Activated naive CD8-positive, alpha-beta T cell treated with anti-CD3 and anti-CD28 coated beads, Interleukin-2, amount 50 U/mL, for 24 hours (primary cell): ENCODE measurements at regions not wholly inside any gene's neighbourhood (a gene's known extent, or its start where the extent isn't known, plus 50 kb on each side); places are given as distances from the start of the nearest gene placed in this dataset.
"Not testable (repeated sequence)": the region's sequence is repeated elsewhere in the genome, so short reads cannot be mapped to it uniquely, and the experiment has no call there.

Experiments used
- ATAC-seq: fragments of 150-1000 bp; cut with Tn5 transposase; one replicate; pipeline ENCODE4 v1.10.0; 2021
- DNase-seq: peaks from one replicate; pipeline ENCODE4 v3.0.0; 2021
- H3K27ac Mint-ChIP-seq: one replicate; pipeline ENCODE4 v1.8.0; 2021; ENCODE audit warnings: mild to moderate bottlenecking, mixed read lengths
- H3K27me3 Mint-ChIP-seq: one replicate; pipeline ENCODE4 v1.8.0; 2021; ENCODE audit warnings: mixed read lengths
- H3K36me3 Mint-ChIP-seq: one replicate; pipeline ENCODE4 v1.8.0; 2021; ENCODE audit warnings: low read depth, mixed read lengths
- H3K4me1 Mint-ChIP-seq: one replicate; pipeline ENCODE4 v1.8.0; 2021; ENCODE audit warnings: mixed read lengths
- H3K4me3 Mint-ChIP-seq: one replicate; pipeline ENCODE4 v1.8.0; 2021; ENCODE audit warnings: mild to moderate bottlenecking, moderate library complexity, mixed read lengths
- H3K9me3 Mint-ChIP-seq: one replicate; pipeline ENCODE4 v1.8.0; 2021; ENCODE audit warnings: mixed read lengths

DNA sequence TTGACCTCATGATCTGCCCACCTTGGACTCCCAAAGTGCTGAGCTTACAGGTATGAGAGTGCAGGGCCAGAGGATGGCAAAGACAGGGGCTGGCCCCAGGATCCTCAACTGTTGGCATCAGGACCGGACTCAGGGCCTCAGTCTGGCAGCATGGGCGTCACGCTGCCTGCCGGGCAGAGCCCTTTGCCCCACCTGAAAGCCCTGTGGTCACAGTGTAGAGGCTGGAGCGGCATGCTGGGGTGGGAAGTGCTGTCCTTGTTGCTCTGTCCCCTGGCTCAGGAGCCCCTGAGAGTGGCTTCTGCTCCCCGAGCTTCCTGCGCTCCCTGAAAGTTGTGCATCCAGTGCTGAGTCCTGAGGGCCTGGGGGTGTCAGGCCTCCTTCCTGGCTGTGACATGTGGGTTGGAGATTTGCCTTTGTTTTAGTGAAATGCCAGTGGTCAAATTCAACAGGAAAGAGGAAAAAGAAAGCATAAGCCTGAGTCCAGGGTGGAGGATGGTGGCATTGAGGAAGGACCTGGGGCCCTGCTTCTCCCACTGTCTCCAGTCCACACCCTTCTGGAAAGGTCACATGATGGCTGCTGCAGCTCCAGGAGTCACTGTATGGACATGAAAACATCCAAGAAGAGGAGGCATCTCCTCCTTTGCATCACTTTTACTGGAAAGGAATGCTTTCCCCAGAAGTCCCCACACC is 147.2 kb downstream of the OR4M2 start:
- Mint-ChIP-seq H3K27ac (no peak overlapping the region), H3K36me3 (no peaks in the 10 kb centered on the region), H3K9me3 (no peaks in the 10 kb centered on the region), H3K4me3 (no peak overlapping the region), H3K4me1 (peaks cover 4% of the 10 kb centered on the region), H3K27me3 (peaks cover 1% of the 10 kb centered on the region)
- ATAC-seq (no peak), DNase-seq (no peak)

- Mint-ChIP-seq H3K4me1 (peaks cover 1% of the 10 kb centered on the region), H3K4me3 (no peak overlapping the region), H3K36me3 (no peaks in the 10 kb centered on the region), H3K27ac (no peak overlapping the region), H3K9me3 (no peaks in the 10 kb centered on the region), H3K27me3 (peaks cover 1% of the 10 kb centered on the region)
- ATAC-seq (no peak), DNase-seq (no peak)
Measured at GRCh38 chr15:22228101-22228762, 147.9 kb downstream of the OR4M2 start.

- Mint-ChIP-seq H3K27me3 (no peaks in the 10 kb centered on the region), H3K4me1 (no peaks in the 10 kb centered on the region), H3K4me3 (no peak overlapping the region), H3K9me3 (peaks cover 2% of the 10 kb centered on the region), H3K27ac (no peak overlapping the region), H3K36me3 (no peaks in the 10 kb centered on the region)
- ATAC-seq: no peak
- DNase-seq: no peak
Measured at GRCh38 chr15:22229990-22230819, 149.9 kb downstream of the OR4M2 start.

DNA sequence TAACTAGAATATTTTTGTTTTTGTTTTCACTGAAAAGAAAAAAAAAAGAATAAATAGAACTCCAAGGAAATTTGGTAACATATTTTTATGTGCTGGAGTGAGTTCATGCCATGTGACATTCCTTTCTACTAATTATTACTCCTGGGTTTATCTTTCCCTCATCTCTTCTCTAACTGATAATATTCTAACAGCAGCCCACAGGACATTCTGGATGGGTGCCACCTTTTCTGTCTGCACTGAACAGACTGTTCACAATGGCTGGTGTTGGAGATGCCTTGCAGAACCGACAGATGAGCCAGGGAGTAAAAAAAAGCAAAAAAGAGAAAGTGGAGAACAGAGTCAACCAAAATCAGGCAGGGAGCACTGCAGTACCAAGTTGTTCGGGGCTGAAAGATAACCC is 151.3 kb downstream of the OR4M2 start:
- H3K9me3 Mint-ChIP-seq: peaks cover 3% of the 10 kb centered on the region
- DNase-seq (no peak), ATAC-seq (no peak)
- no peak overlapping the region for H3K4me3 Mint-ChIP-seq
- H3K36me3 Mint-ChIP-seq: no peaks in the 10 kb centered on the region
- no peaks in the 10 kb centered on the region for H3K4me1 Mint-ChIP-seq
- no peaks in the 10 kb centered on the region for H3K27me3 Mint-ChIP-seq
- no peak overlapping the region for H3K27ac Mint-ChIP-seq

DNA sequence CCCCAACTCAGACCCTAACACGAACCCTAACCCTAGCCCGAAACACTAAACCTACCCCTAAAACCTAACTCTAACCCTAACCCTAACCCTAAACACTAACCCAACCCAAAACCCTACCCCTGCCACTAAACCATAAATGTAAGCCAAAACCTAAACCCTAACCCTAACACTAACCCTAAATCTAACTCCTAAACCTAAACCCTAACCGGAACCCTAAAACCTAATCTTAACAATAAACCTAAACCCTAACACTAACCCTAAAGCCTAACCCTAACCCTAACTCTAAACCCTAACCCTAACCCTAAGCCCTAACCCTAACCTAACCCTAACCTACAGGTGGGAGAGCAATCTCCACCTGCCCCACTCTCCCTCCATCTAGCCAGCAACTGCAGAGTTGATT is 152.3 kb downstream of the OR4M2 start:
- H3K27ac Mint-ChIP-seq: no peak overlapping the region
- no peaks in the 10 kb centered on the region for H3K4me1 Mint-ChIP-seq
- no peak for ATAC-seq
- H3K4me3 Mint-ChIP-seq: no peak overlapping the region
- no peaks in the 10 kb centered on the region for H3K27me3 Mint-ChIP-seq
- peaks cover 3% of the 10 kb centered on the region for H3K9me3 Mint-ChIP-seq
- no peak for DNase-seq
- H3K36me3 Mint-ChIP-seq: no peaks in the 10 kb centered on the region

- H3K27ac Mint-ChIP-seq, ATAC-seq, DNase-seq, H3K36me3 Mint-ChIP-seq, H3K27me3 Mint-ChIP-seq, H3K4me1 Mint-ChIP-seq, H3K4me3 Mint-ChIP-seq, H3K9me3 Mint-ChIP-seq: not testable (repeated sequence)
Measured at GRCh38 chr15:22235261-22235930, 155.1 kb downstream of the OR4M2 start.

GRCh38 chr15:22236469-22236868 is 156.1 kb downstream of the OR4M2 start:
- Mint-ChIP-seq H3K36me3 (no peaks in the 10 kb centered on the region), H3K4me3 (no peak overlapping the region), H3K9me3 (peaks cover 3% of the 10 kb centered on the region), H3K4me1 (peaks cover 6% of the 10 kb centered on the region), H3K27ac (no peak overlapping the region), H3K27me3 (peaks cover 2% of the 10 kb centered on the region)
- no peak for DNase-seq
- no peak for ATAC-seq

DNA sequence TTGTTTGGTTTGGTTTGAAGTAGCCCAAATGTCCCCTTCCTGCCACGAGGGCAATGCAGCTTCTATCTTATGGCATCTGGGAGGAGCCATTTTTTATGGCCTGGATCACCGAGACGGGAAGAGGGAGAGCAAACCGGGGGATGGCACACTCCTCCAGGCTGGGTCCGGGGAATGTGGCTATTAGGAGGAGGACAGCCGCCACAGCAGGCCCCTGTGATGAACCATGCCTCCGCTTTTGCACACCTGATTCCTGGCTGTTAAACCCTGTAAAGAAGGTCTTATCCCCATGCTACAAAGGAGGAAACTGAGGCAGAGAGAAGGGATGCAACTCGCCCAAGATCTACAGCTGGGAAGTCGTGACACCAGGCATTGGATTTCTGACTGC is 157.6 kb downstream of the OR4M2 start:
- no peak overlapping the region for H3K27ac Mint-ChIP-seq
- no peak overlapping the region for H3K4me3 Mint-ChIP-seq
- peaks cover 3% of the 10 kb centered on the region for H3K27me3 Mint-ChIP-seq
- H3K4me1 Mint-ChIP-seq: peaks cover 6% of the 10 kb centered on the region
- no peak for DNase-seq
- H3K36me3 Mint-ChIP-seq: no peaks in the 10 kb centered on the region
- ATAC-seq: no peak
- H3K9me3 Mint-ChIP-seq: peaks cover 3% of the 10 kb centered on the region

- not testable (repeated sequence) for H3K27me3 Mint-ChIP-seq, H3K9me3 Mint-ChIP-seq, H3K36me3 Mint-ChIP-seq, H3K4me3 Mint-ChIP-seq, ATAC-seq, DNase-seq, H3K4me1 Mint-ChIP-seq
- H3K27ac Mint-ChIP-seq: peak overlapping the region; percentile 49
Measured at GRCh38 chr15:22238276-22238958, 158.1 kb downstream of the OR4M2 start.

- DNase-seq, H3K27me3 Mint-ChIP-seq, H3K4me3 Mint-ChIP-seq, H3K4me1 Mint-ChIP-seq, H3K9me3 Mint-ChIP-seq, H3K36me3 Mint-ChIP-seq: not testable (repeated sequence)
- H3K27ac Mint-ChIP-seq: peak overlapping the region; percentile 49
- peak; percentile 67 for ATAC-seq
Measured at GRCh38 chr15:22238959-22239805, 158.9 kb downstream of the OR4M2 start.

DNA sequence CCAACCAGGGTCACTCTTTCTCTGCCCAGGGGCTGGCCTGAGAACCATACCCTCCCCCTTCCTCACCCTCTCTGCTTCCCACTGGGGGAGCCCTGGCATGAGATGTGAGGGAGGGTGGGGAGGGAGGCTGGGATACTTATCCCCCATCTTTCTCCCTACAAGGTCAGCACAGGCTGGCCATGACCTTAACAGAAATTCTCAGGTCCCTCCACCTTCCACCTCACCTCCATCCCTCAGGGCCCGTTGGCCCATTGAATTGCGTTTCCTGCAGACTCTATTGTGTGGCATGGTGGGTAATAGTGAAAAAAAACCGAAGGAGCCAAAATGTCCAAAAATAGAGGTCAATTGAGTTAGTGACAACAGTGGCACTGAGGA is 159.5 kb downstream of the OR4M2 start:
- Mint-ChIP-seq H3K27ac (no peak overlapping the region), H3K4me1 (peaks cover 6% of the 10 kb centered on the region), H3K27me3 (peaks cover 8% of the 10 kb centered on the region), H3K36me3 (no peaks in the 10 kb centered on the region), H3K9me3 (peaks cover 3% of the 10 kb centered on the region), H3K4me3 (no peak overlapping the region)
- ATAC-seq: no peak
- no peak for DNase-seq

DNA sequence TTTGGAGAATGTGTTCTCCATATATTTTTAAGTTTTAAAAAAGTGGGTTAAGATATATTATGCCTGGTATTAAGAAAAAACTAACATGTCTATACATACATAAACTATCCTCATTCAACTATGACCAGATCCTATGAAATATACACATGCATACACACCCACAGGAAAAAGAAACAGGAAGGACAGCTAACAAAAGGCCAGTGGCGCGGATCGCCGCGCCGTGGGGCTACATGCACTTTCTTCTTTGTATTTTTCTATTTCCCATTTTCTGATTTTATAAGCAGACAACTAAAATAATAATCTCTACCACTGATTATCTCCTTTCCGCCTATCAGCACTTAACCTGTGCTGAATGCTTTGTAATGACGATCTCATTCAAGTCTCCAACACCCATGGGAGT is 160.1 kb downstream of the OR4M2 start:
- Mint-ChIP-seq H3K27ac (no peak overlapping the region), H3K27me3 (peaks cover 10% of the 10 kb centered on the region), H3K4me1 (peaks cover 6% of the 10 kb centered on the region), H3K4me3 (no peak overlapping the region), H3K9me3 (no peaks in the 10 kb centered on the region), H3K36me3 (no peaks in the 10 kb centered on the region)
- no peak for DNase-seq
- no peak for ATAC-seq

DNA sequence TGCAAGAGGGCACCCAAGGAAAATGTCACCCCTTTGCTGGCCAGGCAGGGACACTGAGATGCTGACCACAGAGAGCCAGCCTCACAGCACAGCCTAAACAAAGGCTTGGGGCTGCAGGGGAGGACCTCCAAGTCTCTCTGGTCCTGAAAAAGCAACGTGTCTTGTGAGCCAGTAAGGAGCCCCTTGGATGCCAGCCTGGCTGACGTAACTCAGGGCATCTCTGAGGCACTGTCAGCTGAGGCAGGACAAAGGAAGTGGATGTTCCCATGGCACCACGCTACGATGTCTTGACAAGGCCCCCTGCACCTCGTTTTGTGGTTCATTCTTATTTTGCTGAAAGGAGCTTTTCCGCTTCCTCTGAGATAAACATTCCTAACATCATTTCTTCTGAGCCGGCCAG is 160.7 kb downstream of the OR4M2 start:
- Mint-ChIP-seq H3K27me3 (peaks cover 10% of the 10 kb centered on the region), H3K4me1 (peaks cover 6% of the 10 kb centered on the region), H3K4me3 (no peak overlapping the region), H3K36me3 (no peaks in the 10 kb centered on the region), H3K9me3 (no peaks in the 10 kb centered on the region), H3K27ac (no peak overlapping the region)
- ATAC-seq (no peak), DNase-seq (no peak)
